HG03354 (cell line): ENCODE measurements at regions not wholly inside any gene's neighbourhood (a gene's known extent, or its start where the extent isn't known, plus 50 kb on each side); places are given as distances from the start of the nearest gene placed in this dataset.

Source experiments
- ATAC-seq: cut with Tn5 transposase; IDR thresholded peaks from one replicate; pipeline ENCODE4 v1.9.1; 2021; ENCODE audit warnings: mild to moderate bottlenecking; ENCODE audit not compliant: unreplicated experiment, poor library complexity, severe bottlenecking

GRCh38 chr2:129778584-129778877 is 200.9 kb upstream of the RAB6C start:
- ATAC-seq: no peak

- no peak for ATAC-seq
Observed at GRCh38 chr2:129779783-129780182, 199.7 kb upstream of the RAB6C start.

- ATAC-seq: no peak
Observed at GRCh38 chr2:129780316-129781270, 198.9 kb upstream of the RAB6C start.

GRCh38 chr2:129781749-129782632 is 197.5 kb upstream of the RAB6C start:
- ATAC-seq: no peak

DNA sequence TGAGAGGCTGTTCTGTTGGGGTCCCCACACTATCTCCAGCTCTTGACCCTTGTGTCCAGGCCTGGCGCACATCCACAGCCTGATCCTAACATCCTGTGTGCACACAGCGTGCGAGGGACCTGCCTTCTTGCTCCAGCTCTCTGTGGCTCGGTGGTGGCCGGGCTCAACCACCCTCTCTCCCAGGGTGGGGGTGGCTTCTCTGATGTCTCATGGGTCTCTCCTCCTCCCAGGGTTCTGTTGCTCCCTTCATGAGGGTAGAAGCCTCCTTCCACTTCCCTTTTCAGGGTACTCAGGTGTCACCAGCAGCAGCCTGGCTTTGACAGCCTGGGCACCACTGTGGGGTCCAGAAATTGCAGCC is 196.9 kb upstream of the RAB6C start:
- ATAC-seq: no peak

- ATAC-seq: no peak
Observed at GRCh38 chr2:129784486-129784885, 195.0 kb upstream of the RAB6C start.

GRCh38 chr2:129791712-129792111 is 187.8 kb upstream of the RAB6C start:
- ATAC-seq: no peak

- ATAC-seq: no peak
Observed at GRCh38 chr2:129793431-129793902, 186.0 kb upstream of the RAB6C start.

GRCh38 chr2:129794116-129794515 is 185.3 kb upstream of the RAB6C start:
- ATAC-seq: no peak

DNA sequence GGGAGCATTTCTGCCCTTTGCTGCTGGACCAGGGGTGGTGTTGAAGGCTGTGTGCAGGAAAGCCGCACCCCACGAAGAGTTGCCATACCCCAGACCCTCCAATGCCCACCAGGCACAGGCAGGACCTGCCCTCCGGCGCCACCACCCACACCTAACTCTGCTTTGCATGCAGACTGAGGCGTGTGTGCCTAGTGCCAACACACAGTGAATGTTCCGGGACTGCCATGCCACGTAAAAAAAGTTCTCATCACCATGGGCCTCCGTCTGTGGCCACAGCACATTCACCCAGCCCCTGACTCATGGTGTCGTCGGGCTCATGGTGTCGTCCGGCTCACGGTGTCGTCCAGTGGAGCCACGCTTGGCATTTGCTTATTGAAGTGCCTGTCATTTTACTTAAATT is 184.9 kb upstream of the RAB6C start:
- no peak for ATAC-seq

- ATAC-seq: no peak
Observed at GRCh38 chr2:129796225-129796624, 183.2 kb upstream of the RAB6C start.

- no peak for ATAC-seq
Observed at GRCh38 chr2:129796801-129797488, 182.5 kb upstream of the RAB6C start.

- ATAC-seq: no peak
Observed at GRCh38 chr2:129797489-129798300, 181.8 kb upstream of the RAB6C start.

DNA sequence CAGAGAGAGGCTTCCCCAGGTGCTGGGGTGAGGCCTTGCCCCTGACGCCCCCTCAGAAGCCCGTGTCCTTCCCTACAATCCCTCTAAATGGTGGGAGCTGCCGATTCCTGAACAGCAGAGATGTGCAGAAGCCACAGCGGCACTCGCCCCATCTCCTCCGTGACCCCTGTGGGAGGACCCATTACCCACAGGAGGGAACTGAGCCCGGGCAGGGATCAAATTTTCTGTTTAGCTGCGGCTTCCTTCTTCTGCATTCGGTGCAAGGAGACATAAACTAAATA is 181.2 kb upstream of the RAB6C start:
- ATAC-seq: no peak

DNA sequence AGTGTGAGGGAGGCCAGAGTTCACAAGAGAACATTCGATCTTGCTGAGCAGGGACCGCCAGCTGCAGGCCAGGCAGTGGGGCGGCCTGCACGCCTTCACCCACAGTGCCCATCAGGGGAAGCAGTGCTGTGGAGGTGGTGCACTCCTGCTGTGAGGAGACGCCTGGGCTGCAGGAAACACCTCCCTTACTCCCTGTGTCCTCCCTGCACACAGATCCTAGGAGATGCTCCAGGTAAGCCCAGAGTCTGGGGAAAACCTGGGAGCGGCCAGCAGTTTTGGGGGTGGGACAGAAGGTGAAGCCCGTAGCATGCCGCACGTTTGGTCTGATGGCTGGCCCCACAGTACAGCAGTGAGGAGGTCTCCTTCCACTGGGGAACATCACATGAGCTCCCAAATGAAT is 180.8 kb upstream of the RAB6C start:
- ATAC-seq: no peak

- ATAC-seq: no peak
Observed at GRCh38 chr2:129799036-129799958, 180.2 kb upstream of the RAB6C start.

DNA sequence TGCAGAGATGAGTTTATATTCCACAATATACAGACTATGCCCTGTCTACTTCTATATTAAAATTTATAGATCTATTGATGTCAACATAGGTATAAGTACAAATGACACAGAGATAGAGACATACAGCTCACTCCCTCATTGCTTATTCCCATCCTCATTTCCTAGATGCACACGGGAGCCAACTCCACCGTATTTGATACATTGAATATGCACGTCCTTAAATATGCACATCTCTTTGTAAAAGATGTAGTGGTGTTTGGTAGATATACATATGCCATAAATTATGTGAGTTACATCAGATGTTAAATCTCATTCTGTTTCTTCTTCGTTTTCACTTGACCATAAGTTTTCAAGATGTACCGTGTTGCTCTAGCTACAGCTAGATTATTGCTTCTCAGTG is 179.2 kb upstream of the RAB6C start:
- no peak for ATAC-seq

GRCh38 chr2:129800686-129801085 is 178.8 kb upstream of the RAB6C start:
- ATAC-seq: no peak

- ATAC-seq: no peak
Observed at GRCh38 chr2:129801575-129801974, 177.9 kb upstream of the RAB6C start.
